ENCODE measurements at regions not wholly inside any gene's neighbourhood (a gene's known extent, or its start where the extent isn't known, plus 50 kb on each side); places are given as distances from the start of the nearest gene placed in this dataset.

DNA sequence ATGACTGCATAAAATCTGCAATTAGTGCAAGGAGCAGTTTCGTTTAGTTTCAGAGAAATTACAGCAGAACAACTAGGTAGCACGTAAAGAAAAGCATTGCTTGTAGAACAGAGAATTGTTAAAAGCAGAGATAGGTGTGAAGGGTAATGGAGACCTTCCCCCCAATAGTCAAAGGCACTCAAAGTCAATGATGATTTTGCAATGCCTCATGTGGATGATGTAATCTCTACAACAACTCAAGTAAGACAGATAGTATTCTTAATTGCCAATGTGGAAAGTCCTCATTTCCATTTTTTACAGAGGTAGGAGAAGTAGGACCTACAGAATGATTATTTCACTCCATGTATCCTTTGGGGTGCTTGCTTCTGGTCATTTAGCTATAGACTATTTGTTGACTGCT lies 94.3 kb upstream of the GNAI1 start:
- TF ChIP-seq CTCF (IDR thresholded peaks at IDR 0.05; ENCODE audit: low read depth, low read length, poor library complexity, severe bottlenecking) (no peak), EZH2phosphoT487 (IDR thresholded peaks at IDR 0.05; ENCODE audit: borderline replicate concordance, low read length) (no peak)
